HUDEP-2 (cell line): ENCODE measurements at regions not wholly inside any gene's neighbourhood (a gene's known extent, or its start where the extent isn't known, plus 50 kb on each side); places are given as distances from the start of the nearest gene placed in this dataset.

Source experiments
- DNase-seq, 76 experiments: peaks; one replicate each; lab custom pipeline; 2025; ENCODE audit not compliant: unreplicated experiment in 76 of 76; lab: John Stamatoyannopoulos, UW

- no peak for DNase-seq
These were observed 236.5 kb upstream of the F9 start for GRCh38 chrX:139293991-139294390.

GRCh38 chrX:139290310-139290709, 240.2 kb upstream of the F9 start:
- no peak for DNase-seq

GRCh38 chrX:139287155-139287924, 243.2 kb upstream of the F9 start:
- no peak for DNase-seq

DNA sequence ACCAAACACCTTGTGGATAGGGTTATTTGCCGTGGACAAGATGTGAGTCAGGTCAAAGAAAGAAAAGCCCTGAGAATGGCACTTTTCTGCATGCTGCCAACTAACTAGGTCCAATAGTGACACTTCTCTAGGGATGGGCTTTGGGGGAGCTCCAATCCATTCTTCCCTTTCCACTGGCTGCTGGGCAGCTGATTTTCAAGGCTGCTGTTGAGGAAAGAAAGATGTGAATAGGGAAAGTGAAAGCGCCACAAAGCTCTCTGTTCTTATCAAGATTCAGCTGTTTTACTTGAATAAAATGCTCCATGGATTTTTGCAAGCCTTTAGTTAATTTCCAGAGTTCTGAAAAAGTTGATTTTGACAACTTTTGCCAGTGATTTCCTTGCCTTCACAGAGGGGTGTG, 244.2 kb upstream of the F9 start:
- no peak for DNase-seq

DNA sequence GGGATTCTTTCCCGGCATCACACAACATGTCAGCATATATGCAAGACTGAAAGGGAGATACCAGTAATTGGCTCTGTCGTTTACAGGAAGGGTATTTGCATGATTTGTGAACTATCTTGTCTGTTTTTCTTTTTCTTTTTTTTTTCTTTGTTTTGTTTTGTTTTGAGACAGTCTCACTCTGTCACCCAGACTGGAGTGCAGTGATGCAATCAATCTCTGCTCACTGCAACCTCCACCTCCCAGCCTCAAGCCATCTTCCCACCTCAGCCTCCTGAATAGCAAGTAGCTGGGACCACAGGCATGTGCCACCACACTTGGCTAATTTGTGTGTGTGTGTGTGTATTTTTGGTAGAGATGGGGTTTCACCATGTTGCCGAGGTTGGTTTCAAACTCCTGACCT, 262.7 kb upstream of the F9 start:
- DNase-seq = no peak

- DNase-seq = no peak
These were observed 284.2 kb upstream of the F9 start for GRCh38 chrX:139246295-139246694.

GRCh38 chrX:139237141-139237540, 293.4 kb upstream of the F9 start:
- DNase-seq = no peak

GRCh38 chrX:139234898-139235297, 295.6 kb upstream of the F9 start:
- DNase-seq = no peak

DNA sequence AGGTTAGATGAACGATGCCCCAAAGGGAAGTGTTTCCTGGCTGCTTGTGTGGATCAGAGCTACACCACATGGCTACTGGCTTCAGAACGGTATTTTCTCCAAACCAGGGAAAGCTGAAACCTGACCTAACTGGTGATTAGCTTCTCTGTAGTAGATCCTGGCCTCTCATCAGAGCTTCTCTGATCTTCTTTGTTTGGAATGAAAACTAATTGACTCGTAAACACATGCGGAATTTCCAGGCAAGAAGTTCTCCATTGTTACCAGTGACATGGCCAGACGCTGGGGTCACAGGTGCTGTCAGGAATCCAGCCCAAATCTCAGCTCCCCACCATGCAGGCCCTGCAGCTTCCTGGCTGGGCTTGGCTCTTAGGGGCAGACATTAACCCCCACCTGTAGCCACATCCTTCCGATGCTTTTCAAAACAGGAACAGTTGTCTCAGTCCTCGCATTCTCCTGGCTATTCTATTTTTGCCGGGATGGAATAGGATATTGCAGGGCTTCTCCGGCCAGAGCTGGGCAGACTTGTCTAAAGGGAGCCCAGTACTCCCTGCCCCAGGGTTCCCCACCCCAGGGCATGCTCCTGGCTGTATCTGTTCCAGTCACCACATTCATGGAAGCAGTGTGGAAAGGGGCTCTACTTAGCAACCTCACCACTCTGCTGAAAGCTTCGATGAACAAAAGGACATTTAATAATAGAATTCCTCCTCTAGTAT, 305.4 kb upstream of the F9 start:
- DNase-seq = no peak

DNA sequence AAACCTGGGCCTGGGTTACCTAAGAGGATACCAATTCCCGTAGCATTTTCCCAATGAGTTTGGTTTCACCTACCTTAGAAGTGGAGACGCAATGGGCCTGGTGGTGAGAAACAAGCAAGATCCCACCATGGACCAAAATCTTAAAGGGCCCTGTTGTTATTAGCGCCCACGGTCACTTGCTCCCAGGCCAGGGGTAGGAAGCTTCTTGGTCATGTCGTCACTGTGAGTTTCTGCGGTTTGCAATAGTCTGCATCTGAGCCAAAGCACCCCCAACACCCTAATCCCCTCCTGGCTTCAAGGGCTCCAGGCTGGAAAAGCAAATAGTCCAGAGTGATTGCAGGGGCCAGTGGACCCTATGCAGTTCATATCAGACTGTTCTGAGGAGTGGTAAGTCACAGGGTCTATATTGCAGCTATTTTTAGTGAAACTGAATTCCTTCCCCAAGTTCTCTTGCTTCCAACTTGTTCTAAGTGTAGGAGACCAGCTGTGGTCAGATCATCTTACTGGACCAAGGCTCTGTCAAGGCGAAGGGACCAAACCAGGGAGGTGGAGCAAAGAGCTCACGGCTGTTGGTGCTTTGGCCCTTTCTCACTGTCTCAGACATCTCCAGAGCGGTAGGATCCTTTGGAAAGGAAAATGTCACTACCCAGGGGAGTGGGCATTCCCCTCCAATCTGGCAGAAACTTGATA, 307.9 kb upstream of the F9 start:
- DNase-seq = no peak

DNA sequence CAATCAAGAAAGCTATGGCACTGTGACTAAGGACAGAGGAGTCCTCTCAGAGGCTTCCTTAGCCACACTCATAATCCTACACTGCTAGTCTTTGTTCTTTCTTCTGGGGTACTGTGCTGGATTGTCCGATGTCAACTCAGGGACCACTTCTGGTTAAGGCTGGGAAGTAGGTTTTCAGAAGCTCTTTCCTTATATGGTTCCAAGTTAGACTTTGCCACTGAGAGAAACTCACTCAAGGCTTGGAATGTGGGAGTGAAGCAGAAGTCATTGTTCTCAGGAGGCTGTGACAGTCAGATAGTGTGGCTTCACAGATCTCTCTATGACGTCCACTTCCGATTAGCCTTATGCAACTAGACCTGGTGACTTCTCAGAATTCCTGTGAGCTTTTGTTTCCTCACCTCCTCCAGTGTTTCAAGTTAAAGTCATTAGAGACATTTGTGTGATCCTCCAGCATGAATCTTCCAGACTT, 317.3 kb upstream of the F9 start:
- DNase-seq = no peak

DNA sequence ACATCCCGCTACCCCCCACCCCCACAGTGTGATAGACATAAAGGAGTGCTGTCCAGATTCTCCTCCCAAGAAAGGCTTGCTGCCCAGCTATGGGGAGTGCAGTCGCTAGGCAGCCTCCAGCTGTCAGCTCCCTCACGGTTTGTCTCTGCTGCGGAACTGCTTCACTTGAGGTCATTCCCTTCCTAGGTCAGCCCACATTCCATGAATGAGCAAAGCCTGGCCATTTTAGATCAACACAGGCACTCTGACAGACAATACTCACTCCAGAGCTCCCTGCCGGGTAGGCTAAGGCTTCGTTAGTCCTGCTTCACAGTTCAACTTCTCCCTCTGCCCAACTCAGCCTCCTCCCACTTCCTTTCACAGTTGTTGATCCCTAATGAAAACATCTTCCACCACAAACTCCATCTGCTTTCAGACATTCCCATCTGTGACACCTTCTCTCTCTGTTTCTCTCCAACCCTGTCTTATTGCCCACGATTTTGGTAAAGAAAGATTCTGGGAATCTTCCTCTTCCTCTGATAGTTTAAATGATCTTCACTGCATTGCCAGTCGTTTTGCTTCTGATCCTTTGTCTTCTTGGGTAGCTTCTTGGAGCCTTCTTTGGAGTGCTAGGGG, 318.9 kb upstream of the F9 start:
- DNase-seq = no peak

- no peak for DNase-seq
These were observed 321.2 kb upstream of the F9 start for GRCh38 chrX:139209342-139209741.

GRCh38 chrX:139207655-139208054, 322.9 kb upstream of the F9 start:
- DNase-seq = no peak

GRCh38 chrX:139206914-139207313, 323.6 kb upstream of the F9 start:
- no peak for DNase-seq

DNA sequence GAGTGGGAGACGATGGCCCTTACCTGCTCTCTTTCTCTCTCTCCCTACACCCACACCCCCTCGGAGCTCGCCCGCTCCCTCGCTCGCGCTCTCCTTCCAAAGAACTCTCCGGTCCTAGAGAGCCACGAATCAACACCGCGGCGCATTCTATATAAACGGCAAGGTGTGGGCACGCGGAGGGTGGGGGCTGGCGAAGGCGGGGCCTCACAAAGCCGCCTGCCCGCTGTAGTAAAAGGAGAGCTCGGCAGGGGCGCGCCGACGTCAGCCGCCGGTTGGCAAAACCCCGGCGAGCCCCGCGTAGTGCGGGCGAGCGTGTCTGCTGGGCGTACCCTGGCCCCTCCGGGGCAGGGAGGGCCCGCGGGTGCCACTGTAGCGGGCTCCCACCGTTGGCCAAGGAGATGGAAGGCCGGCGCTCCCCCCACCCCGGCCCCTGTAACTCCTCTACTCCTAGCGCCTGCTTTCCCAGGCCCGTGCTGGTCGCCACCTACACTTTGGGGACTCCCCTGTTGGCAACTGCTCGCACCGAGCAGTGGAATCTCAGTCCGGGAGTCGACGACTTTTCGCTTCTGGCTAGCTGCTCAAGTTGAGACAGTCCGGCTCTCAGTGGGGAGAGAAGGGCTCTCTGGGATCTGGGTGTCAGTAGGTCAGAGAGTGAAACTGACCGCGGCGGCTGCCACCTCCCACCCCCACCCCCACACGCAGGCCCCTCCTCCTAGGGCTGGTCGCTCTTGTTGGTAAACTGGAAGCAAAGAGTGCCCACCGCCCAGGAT, 325.5 kb upstream of the F9 start:
- DNase-seq = no peak

- DNase-seq = no peak
These were observed 326.0 kb upstream of the F9 start for GRCh38 chrX:139204571-139204897.

GRCh38 chrX:139203651-139204570, 326.6 kb upstream of the F9 start:
- no peak for DNase-seq

DNA sequence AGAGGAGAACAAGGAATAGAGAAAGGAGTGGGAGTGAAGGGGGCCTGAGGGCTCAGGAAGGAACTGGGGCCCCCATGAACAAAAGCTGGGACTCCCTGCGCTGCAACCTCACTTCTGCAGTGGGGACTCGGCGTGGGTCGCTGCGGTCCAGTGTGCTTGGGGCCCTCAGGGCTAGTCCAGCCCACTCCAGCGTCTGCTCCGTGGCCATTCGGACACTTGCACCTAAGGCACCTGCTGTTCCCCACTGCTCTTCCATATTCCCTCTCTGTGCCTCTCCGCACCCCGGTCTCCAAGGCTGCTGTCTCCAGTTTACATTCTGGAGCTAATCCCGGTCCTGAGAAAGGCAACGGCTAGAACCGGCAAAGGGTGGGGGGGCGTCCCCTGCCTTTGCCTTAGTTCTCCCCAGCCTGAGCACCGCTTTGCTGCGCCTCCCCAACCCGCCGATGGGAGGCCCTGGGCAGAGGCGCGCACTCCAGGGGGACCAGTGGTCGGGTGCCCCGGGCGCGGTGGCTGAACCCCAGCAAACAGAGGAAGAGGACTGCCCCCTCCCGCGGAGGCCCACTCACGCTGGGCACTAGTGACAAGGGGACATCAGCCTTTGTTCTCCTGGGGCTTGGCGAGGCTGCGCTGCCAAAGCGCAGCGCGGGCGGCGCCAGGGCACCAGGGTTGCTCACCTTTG, 327.7 kb upstream of the F9 start:
- DNase-seq = no peak
